ENCODE measurements at regions not wholly inside any gene's neighbourhood (a gene's known extent, or its start where the extent isn't known, plus 50 kb on each side); places are given as distances from the start of the nearest gene placed in this dataset.

GRCh38 chr20:53763707-53764414 is 170.2 kb upstream of the ZNF217 start:
- no peak for TF ChIP-seq CTCF (IDR thresholded peaks at IDR 0.05)
- no peak for TF ChIP-seq EP300 (IDR thresholded peaks at IDR 0.05)
- TF ChIP-seq POLR2A (IDR thresholded peaks at IDR 0.05), result no peak
